Thyroid gland (tissue), 4 donors: ENCODE measurements at regions not wholly inside any gene's neighbourhood (a gene's known extent, or its start where the extent isn't known, plus 50 kb on each side); places are given as distances from the start of the nearest gene placed in this dataset.

Experiments used
- DNase-seq, 2 donors: peaks; one replicate each; pipeline ENCODE4 v3.0.0-alpha.2; 2019
- H3K27ac ChIP-seq, 3 donors: fragments of 200-600 bp; sonication (generic); 1 replicate in 2 of 3; 2 replicates in 1 of 3; pipeline ENCODE4 v1.5.1; 2016 to 2019; ENCODE audit warnings: mild to moderate bottlenecking in 1 of 3, moderate library complexity in 1 of 3
- H3K27me3 ChIP-seq: fragments of 200-600 bp; sonication (generic); one replicate; pipeline ENCODE4 v1.5.1; 2019
- H3K36me3 ChIP-seq, 2 donors: fragments of 200-600 bp; sonication (generic); one replicate each; pipeline ENCODE4 v1.5.1; 2016 to 2019
- H3K4me1 ChIP-seq, 2 donors: fragments of 200-600 bp; sonication (generic); one replicate each; pipeline ENCODE4 v1.5.1; 2017 to 2019
- H3K4me3 ChIP-seq, 3 donors: fragments of 200-600 bp; sonication (generic); replicated peaks in 1 of 3; 1 replicate in 2 of 3; 2 replicates in 1 of 3; pipeline ENCODE4 v1.5.1; 2016; ENCODE audit warnings: mild to moderate bottlenecking in 1 of 3
- H3K9me3 ChIP-seq: fragments of 200-600 bp; sonication (generic); one replicate; pipeline ENCODE4 v1.5.1; 2017
- CTCF ChIP-seq, 6 experiments: fragments of 200-600 bp in 3 of 6; fragments of 450-650 bp in 3 of 6; sonication (generic) in 3 of 6; IDR thresholded peaks; one replicate each; pipeline ENCODE4 v1.5.1; 2016 to 2019; ENCODE audit warnings: antibody characterized with exemption in 6 of 6, mild to moderate bottlenecking in 2 of 6, inconsistent platforms in 1 of 6, moderate library complexity in 1 of 6
- POLR2A ChIP-seq, 2 donors: fragments of 450-650 bp; IDR thresholded peaks; one replicate each; pipeline ENCODE4 v1.6.1; 2017; ENCODE audit warnings: antibody characterized with exemption in 2 of 2, mild to moderate bottlenecking in 2 of 2, moderate library complexity in 1 of 2
- WGBS, 2 donors: methylation state at CpG; one replicate each; pipeline ENCODE4 v1.1.5; 2017; 5-methylcytosine and 5-hydroxymethylcytosine counted together
- intact Hi-C: fragments of 100-400 bp; cut with DNase I; formaldehyde crosslinking; loops from one replicate; pipeline ENCODE4 v1.15.1; 2023

DNA sequence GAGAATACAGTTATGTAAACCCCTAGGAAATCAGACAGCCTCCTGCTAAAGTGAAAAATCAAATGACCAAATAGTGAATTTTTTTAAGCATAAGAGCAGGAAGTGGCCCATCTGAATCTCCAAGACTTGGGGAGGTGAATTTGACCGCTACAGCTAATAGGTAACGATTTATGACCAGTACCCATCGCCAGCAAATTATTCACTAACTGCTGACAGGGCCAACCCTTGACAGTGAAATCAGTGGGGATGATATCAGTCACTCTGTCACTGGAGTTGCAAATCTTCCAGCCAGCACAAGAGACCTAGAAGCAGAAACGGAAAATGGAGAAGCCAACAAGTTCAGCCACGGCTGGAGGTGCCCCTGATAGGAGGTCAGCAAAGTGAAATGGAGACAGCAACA, 164.3 kb upstream of the PIK3C3 start:
- intact Hi-C loops, result no loop called here
- TF ChIP-seq POLR2A (IDR thresholded peaks at IDR 0.05) (no peak), CTCF (IDR thresholded peaks at IDR 0.05) (no peak)
- Histone ChIP-seq H3K9me3 (no peaks in the 10 kb centered on the region), H3K4me3 (no peak overlapping the region), H3K4me1 (no peaks in the 10 kb centered on the region), H3K27ac (no peak overlapping the region), H3K27me3 (no peaks in the 10 kb centered on the region), H3K36me3 (no peaks in the 10 kb centered on the region)
- 87 to 89% methylated on average over 5 of the region's 5 CpGs for WGBS, 2 donors
- DNase-seq, result no peak

GRCh38 chr18:41789001-41789400, 166.0 kb upstream of the PIK3C3 start:
- Histone ChIP-seq H3K4me1 (no peaks in the 10 kb centered on the region), H3K36me3 (no peaks in the 10 kb centered on the region), H3K27ac (no peak overlapping the region), H3K27me3 (no peaks in the 10 kb centered on the region), H3K9me3 (no peaks in the 10 kb centered on the region), H3K4me3 (no peak overlapping the region)
- 58 to 65% methylated on average over 2 of the region's 2 CpGs for WGBS, 2 donors
- DNase-seq, result no peak
- TF ChIP-seq POLR2A (IDR thresholded peaks at IDR 0.05) (no peak), CTCF (IDR thresholded peaks at IDR 0.05) (no peak)
- intact Hi-C loops, result no loop called here

DNA sequence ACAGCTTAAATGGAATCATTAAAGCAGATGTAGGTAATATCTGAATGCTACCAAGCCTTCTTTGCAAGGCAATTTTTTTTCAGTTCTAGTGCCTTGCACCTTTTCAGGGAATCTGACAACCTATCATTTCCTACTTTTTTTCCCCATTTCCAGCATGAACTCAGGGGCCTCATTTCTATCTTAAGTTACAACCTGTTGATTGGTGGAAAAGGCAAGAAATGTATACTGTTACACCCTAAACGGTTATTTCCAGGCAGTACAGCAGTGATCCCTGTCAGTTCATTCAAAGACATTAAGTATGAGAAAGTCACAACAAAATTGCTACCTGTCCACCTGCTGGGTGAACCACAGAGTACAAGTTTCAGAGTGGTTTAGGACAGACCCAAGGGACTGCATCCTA, 171.2 kb upstream of the PIK3C3 start:
- WGBS, 2 donors, result 69 to 80% methylated on average over 1 of the region's 1 CpG
- H3K27me3 ChIP-seq, result no peaks in the 10 kb centered on the region
- no peak for DNase-seq
- H3K36me3 ChIP-seq, result no peaks in the 10 kb centered on the region
- H3K4me3 ChIP-seq, result no peak overlapping the region
- TF ChIP-seq CTCF (IDR thresholded peaks at IDR 0.05) (no peak), POLR2A (IDR thresholded peaks at IDR 0.05) (no peak)
- no peaks in the 10 kb centered on the region for H3K9me3 ChIP-seq
- intact Hi-C loops, result no loop called here
- no peaks in the 10 kb centered on the region for H3K4me1 ChIP-seq
- H3K27ac ChIP-seq, result no peak overlapping the region

DNA sequence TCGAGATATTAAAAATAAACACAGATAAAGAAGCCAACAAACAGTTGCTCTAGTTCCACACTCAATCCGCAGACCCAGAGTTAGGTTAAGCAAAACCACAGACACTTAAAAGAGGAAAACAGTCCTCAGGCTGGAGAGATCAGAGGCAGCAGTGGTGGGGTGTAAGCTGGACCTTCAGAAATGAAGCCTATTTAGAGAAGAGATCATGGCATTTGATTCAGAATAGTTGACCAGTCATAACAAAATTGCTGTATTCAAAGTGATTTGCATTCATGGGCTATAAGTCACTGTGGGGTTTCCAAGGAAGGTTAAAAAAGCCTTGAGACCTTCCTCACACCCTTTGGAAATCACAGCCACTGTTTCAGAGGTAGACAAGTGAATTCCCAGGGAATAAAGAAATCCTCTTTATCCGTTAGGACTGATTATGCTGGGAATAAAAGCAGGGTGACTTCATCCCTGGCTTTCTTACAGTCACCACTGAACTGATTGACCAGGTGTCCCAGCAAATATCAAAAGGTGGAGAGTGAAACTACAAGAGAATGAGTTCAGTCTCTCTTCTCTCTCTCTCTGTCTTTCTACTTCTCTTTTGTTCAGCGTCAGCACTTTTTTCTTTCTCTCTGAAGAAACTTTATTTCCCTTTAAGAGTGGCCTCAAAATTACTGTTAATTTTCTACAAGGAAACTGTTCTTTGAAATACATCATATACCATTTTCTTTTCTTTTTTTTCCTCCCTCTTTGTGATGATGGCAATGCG, 171.8 kb upstream of the PIK3C3 start:
- DNase-seq, result no peak
- Histone ChIP-seq H3K27ac (no peak overlapping the region), H3K36me3 (no peaks in the 10 kb centered on the region), H3K4me1 (no peaks in the 10 kb centered on the region), H3K27me3 (no peaks in the 10 kb centered on the region), H3K4me3 (no peak overlapping the region), H3K9me3 (no peaks in the 10 kb centered on the region)
- 78 to 81% methylated on average over 5 of the region's 5 CpGs for WGBS, 2 donors
- TF ChIP-seq CTCF (IDR thresholded peaks at IDR 0.05) (no peak), POLR2A (IDR thresholded peaks at IDR 0.05) (no peak)
- intact Hi-C loops, result no loop called here

DNA sequence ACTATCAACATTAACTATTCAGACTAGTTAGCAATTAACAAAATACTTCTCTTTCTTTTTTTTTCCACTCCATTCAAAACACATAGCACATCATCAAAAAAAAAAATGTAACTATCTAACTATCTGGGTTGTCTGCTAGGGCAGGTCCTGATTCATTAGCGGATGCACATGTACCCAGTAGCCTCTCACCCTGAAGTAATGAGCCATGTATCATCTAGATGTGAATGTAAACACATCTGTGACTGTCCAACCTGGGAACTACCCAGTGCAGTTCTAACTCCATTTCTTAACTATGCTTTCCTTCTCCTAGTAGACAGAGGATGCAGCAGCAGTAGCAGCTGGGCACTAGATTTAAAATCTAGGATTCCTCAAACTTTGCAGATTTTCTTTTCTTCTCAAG, 183.1 kb upstream of the PIK3C3 start:
- Histone ChIP-seq H3K4me1 (no peaks in the 10 kb centered on the region), H3K27ac (no peak overlapping the region), H3K27me3 (no peaks in the 10 kb centered on the region), H3K9me3 (no peaks in the 10 kb centered on the region), H3K36me3 (no peaks in the 10 kb centered on the region), H3K4me3 (no peak overlapping the region)
- intact Hi-C loops, result no loop called here
- TF ChIP-seq CTCF (IDR thresholded peaks at IDR 0.05) (no peak), POLR2A (IDR thresholded peaks at IDR 0.05) (no peak)
- 85 to 90% methylated on average over 1 of the region's 1 CpG for WGBS, 2 donors
- DNase-seq, result no peak
